ENCODE measurements at regions not wholly inside any gene's neighbourhood (a gene's known extent, or its start where the extent isn't known, plus 50 kb on each side); places are given as distances from the start of the nearest gene placed in this dataset.

DNA sequence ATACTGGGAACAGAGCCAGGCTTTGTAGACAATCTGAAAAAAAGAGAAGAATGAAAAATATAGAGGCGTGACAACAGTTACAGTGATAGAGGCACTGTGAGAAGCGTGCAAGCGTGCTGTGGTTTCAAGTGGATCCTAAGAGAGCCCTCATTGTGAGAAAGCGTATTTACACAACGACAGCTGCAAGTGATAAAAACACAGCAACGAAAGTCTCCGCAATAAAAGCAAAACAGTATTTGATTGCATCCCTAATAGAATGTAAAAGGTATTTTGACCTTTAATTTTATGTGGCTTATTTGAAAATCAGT, 642.7 kb upstream of the ARGLU1 start:
- no peaks in the 10 kb centered on the region for H3K9me3 ChIP-seq (ENCODE audit: low read depth)
- no peaks in the 10 kb centered on the region for H3K4me1 ChIP-seq (ENCODE audit: insufficient read depth)
- H2AFZ ChIP-seq = no peak overlapping the region
- no peak for DNase-seq (ENCODE audit: low spot score)
- H3K9me2 ChIP-seq (replicated peaks; ENCODE audit: insufficient read depth) = no peaks in the 10 kb centered on the region
- 28% methylated on average over 7 of the region's 7 CpGs for WGBS (ENCODE audit: low lambda C conversion rate, missing lambda C conversion rate)
- no peaks in the 10 kb centered on the region for H4K20me1 ChIP-seq (ENCODE audit: insufficient read depth, poor library complexity, severe bottlenecking)
- no peaks in the 10 kb centered on the region for H3K79me2 ChIP-seq
- H3K4me2 ChIP-seq = peak overlapping the region; percentile 68
- H3K36me3 ChIP-seq (replicated peaks; ENCODE audit: insufficient read depth, low read depth) = no peaks in the 10 kb centered on the region
- TF ChIP-seq, protein P1, sequence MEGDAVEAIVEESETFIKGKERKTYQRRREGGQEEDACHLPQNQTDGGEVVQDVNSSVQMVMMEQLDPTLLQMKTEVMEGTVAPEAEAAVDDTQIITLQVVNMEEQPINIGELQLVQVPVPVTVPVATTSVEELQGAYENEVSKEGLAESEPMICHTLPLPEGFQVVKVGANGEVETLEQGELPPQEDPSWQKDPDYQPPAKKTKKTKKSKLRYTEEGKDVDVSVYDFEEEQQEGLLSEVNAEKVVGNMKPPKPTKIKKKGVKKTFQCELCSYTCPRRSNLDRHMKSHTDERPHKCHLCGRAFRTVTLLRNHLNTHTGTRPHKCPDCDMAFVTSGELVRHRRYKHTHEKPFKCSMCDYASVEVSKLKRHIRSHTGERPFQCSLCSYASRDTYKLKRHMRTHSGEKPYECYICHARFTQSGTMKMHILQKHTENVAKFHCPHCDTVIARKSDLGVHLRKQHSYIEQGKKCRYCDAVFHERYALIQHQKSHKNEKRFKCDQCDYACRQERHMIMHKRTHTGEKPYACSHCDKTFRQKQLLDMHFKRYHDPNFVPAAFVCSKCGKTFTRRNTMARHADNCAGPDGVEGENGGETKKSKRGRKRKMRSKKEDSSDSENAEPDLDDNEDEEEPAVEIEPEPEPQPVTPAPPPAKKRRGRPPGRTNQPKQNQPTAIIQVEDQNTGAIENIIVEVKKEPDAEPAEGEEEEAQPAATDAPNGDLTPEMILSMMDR (IDR thresholded peaks at IDR 0.05; ENCODE audit: poor library complexity) = no peak
- TF ChIP-seq EZH2 (IDR thresholded peaks at IDR 0.05; ENCODE audit: borderline replicate concordance) (no peak), EZH2phosphoT487 (IDR thresholded peaks at IDR 0.05; ENCODE audit: low read depth, severe bottlenecking, unreplicated experiment) (no peak)
- H3K4me3 ChIP-seq = no peak overlapping the region
- no peaks in the 10 kb centered on the region for H3K27me3 ChIP-seq
- H3K27ac ChIP-seq = peak overlapping the region; percentile 13

DNA sequence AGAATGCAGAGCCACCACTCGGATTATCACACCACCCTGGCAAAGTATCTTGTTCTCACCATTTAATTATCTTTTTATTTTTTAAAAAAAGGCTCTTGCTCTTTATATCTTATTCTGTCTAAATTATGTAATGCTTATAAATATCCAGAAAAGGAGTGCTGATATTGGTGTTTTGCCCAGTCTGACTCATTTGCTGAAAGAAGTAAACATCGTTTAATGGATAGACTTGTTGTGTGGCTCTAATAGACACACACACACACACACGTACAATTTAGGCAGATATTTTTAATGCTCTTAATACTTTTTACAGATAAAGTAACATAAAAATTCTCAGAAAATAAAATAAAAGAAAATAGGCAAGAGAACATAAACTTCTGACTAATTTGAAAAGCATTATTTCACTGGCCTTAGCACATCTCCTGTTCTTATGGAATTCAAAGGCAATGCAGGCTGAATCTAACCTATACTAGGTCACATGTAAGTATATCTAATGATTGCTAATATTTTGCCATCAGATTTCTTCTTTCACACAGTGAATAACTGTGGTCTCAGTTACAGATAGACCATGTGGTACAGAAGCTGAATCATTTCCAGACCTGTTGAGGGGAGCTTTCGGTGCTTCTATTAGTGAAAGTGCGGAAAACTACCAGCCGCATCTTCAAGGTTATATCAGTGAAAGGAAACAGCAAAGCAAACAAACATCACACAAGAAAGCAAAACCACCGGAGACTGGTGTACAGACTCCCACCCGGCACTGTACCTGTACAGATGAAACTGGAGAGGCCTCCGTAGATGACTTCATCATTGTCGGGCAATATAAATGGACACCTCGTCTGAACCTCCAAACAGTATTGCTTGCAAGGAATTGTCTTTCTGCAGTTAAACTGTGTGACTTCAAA, 642.1 kb upstream of the ARGLU1 start:
- H3K27me3 ChIP-seq = no peaks in the 10 kb centered on the region
- no peaks in the 10 kb centered on the region for H3K9me2 ChIP-seq (replicated peaks; ENCODE audit: insufficient read depth)
- TF ChIP-seq, protein P1 (IDR thresholded peaks at IDR 0.05; ENCODE audit: poor library complexity) = no peak
- TF ChIP-seq EZH2 (IDR thresholded peaks at IDR 0.05; ENCODE audit: borderline replicate concordance) (no peak), EZH2phosphoT487 (IDR thresholded peaks at IDR 0.05; ENCODE audit: low read depth, severe bottlenecking, unreplicated experiment) (no peak)
- H3K4me3 ChIP-seq = no peak overlapping the region
- H3K4me2 ChIP-seq = peak overlapping the region; percentile 68
- H2AFZ ChIP-seq = no peak overlapping the region
- H3K27ac ChIP-seq = peak overlapping the region; percentile 13
- H3K4me1 ChIP-seq (ENCODE audit: insufficient read depth) = no peaks in the 10 kb centered on the region
- no peaks in the 10 kb centered on the region for H4K20me1 ChIP-seq (ENCODE audit: insufficient read depth, poor library complexity, severe bottlenecking)
- 68% methylated on average over 11 of the region's 11 CpGs for WGBS (ENCODE audit: low lambda C conversion rate, missing lambda C conversion rate)
- peak; percentile 27 for DNase-seq (ENCODE audit: low spot score)
- no peaks in the 10 kb centered on the region for H3K36me3 ChIP-seq (replicated peaks; ENCODE audit: insufficient read depth, low read depth)
- H3K79me2 ChIP-seq = no peaks in the 10 kb centered on the region
- no peaks in the 10 kb centered on the region for H3K9me3 ChIP-seq (ENCODE audit: low read depth)

GRCh38 chr13:107208889-107209288, 641.0 kb upstream of the ARGLU1 start:
- Histone ChIP-seq H3K4me3 (no peak overlapping the region), H3K9me3 (ENCODE audit: low read depth) (no peaks in the 10 kb centered on the region), H3K27me3 (no peaks in the 10 kb centered on the region), H3K4me2 (no peak overlapping the region), H4K20me1 (ENCODE audit: insufficient read depth, poor library complexity, severe bottlenecking) (no peaks in the 10 kb centered on the region), H3K9me2 (replicated peaks; ENCODE audit: insufficient read depth) (no peaks in the 10 kb centered on the region), H3K36me3 (replicated peaks; ENCODE audit: insufficient read depth, low read depth) (no peaks in the 10 kb centered on the region), H3K4me1 (ENCODE audit: insufficient read depth) (no peaks in the 10 kb centered on the region), H2AFZ (no peak overlapping the region), H3K79me2 (no peaks in the 10 kb centered on the region), H3K27ac (no peak overlapping the region)
- no peak for TF ChIP-seq EZH2phosphoT487 (IDR thresholded peaks at IDR 0.05; ENCODE audit: low read depth, severe bottlenecking, unreplicated experiment)
- TF ChIP-seq EZH2 (IDR thresholded peaks at IDR 0.05; ENCODE audit: borderline replicate concordance) = no peak
- TF ChIP-seq, protein P1 (IDR thresholded peaks at IDR 0.05; ENCODE audit: poor library complexity) = no peak
- no peak for DNase-seq (ENCODE audit: low spot score)
- WGBS (ENCODE audit: low lambda C conversion rate, missing lambda C conversion rate) = 76% methylated on average over 4 of the region's 4 CpGs

Measured in hepatocyte (in vitro differentiated cells).